Mesenchymal stem cell (in vitro differentiated cells and primary cell): ENCODE measurements at regions not wholly inside any gene's neighbourhood (a gene's known extent, or its start where the extent isn't known, plus 50 kb on each side); places are given as distances from the start of the nearest gene placed in this dataset.

Experiments used
- DNase-seq: peaks from one replicate; pipeline ENCODE4 v3.0.0-alpha.2; 2013
- H2AFZ ChIP-seq: one replicate; pipeline ENCODE4 v1.6.1; 2013; ENCODE audit warnings: low read depth, mild to moderate bottlenecking, control low read depth, inconsistent platforms, low read length, moderate library complexity
- H2AK5ac ChIP-seq: 2 replicates; pipeline ENCODE4 v1.6.1; 2013; ENCODE audit warnings: low read length, moderate library complexity, mild to moderate bottlenecking, inconsistent platforms; ENCODE audit not compliant: severe bottlenecking
- H2BK120ac ChIP-seq: one replicate; pipeline ENCODE4 v1.6.1; 2013; ENCODE audit warnings: low read depth, mild to moderate bottlenecking, inconsistent platforms, low read length, moderate library complexity
- H2BK12ac ChIP-seq, 2 experiments: one replicate each; pipeline ENCODE4 v1.6.1; 2013; ENCODE audit warnings: inconsistent platforms in 2 of 2, low read length in 2 of 2, mild to moderate bottlenecking in 2 of 2, moderate library complexity in 2 of 2, control low read depth in 1 of 2
- H2BK15ac ChIP-seq: one replicate; pipeline ENCODE4 v1.6.1; 2013; ENCODE audit warnings: mild to moderate bottlenecking, low read depth, inconsistent platforms; ENCODE audit not compliant: poor library complexity, severe bottlenecking
- H2BK5ac ChIP-seq: 2 replicates; pipeline ENCODE4 v1.6.1; 2013; ENCODE audit warnings: low read depth, mild to moderate bottlenecking, low read length, control low read depth, inconsistent platforms; ENCODE audit not compliant: poor library complexity, severe bottlenecking
- H3K14ac ChIP-seq, 2 experiments: one replicate each; pipeline ENCODE4 v1.6.1; 2013; ENCODE audit warnings: inconsistent platforms in 2 of 2, low read length in 2 of 2, control low read depth in 1 of 2, mild to moderate bottlenecking in 1 of 2, moderate library complexity in 1 of 2
- H3K18ac ChIP-seq, 2 experiments: one replicate each; pipeline ENCODE4 v1.6.1; 2013; ENCODE audit warnings: inconsistent platforms in 2 of 2, low read length in 2 of 2, control low read depth in 1 of 2, low read depth in 1 of 2, mild to moderate bottlenecking in 1 of 2
- H3K23ac ChIP-seq, 2 experiments: one replicate each; pipeline ENCODE4 v1.6.1; 2013; ENCODE audit warnings: inconsistent platforms in 2 of 2, low read length in 2 of 2, mild to moderate bottlenecking in 2 of 2, moderate library complexity in 2 of 2, control low read depth in 1 of 2
- H3K27ac ChIP-seq: 2 replicates; pipeline ENCODE4 v1.5.1; 2013; ENCODE audit warnings: mild to moderate bottlenecking, moderate library complexity, low read length, control low read depth, inconsistent platforms; ENCODE audit not compliant: poor library complexity, severe bottlenecking
- H3K27me3 ChIP-seq, 2 experiments: 2 replicates each; pipeline versions ENCODE4 v1.6.1 to v1.7.0; 2013; ENCODE audit warnings: low read length in 2 of 2, mild to moderate bottlenecking in 2 of 2, moderate library complexity in 2 of 2, control low read depth in 1 of 2, inconsistent platforms in 1 of 2; ENCODE audit not compliant: control insufficient read depth in 1 of 2, insufficient read depth in 1 of 2
- H3K36me3 ChIP-seq, 2 experiments: 2 replicates each; pipeline versions ENCODE4 v1.6.1 to v1.7.0; 2013; ENCODE audit warnings: low read length in 2 of 2, control low read depth in 1 of 2, inconsistent platforms in 1 of 2, low read depth in 1 of 2, mild to moderate bottlenecking in 1 of 2; ENCODE audit not compliant: insufficient read depth in 2 of 2, control insufficient read depth in 1 of 2
- H3K4ac ChIP-seq, 2 experiments: one replicate each; pipeline ENCODE4 v1.6.1; 2013; ENCODE audit warnings: inconsistent platforms in 2 of 2, low read length in 2 of 2, mild to moderate bottlenecking in 2 of 2, moderate library complexity in 2 of 2, control low read depth in 1 of 2, low read depth in 1 of 2
- H3K4me1 ChIP-seq: 2 replicates; pipeline ENCODE4 v1.6.1; 2013; ENCODE audit warnings: low read depth, low read length, control low read depth; ENCODE audit not compliant: control insufficient read depth, insufficient read depth
- H3K4me2 ChIP-seq: 2 replicates; pipeline ENCODE4 v1.6.1; 2013; ENCODE audit warnings: low read length, mild to moderate bottlenecking, inconsistent platforms; ENCODE audit not compliant: poor library complexity, severe bottlenecking
- H3K4me3 ChIP-seq, 2 experiments: 2 replicates each; pipeline versions ENCODE4 v1.5.1 to v1.7.0; 2013; ENCODE audit warnings: low read length in 2 of 2, mild to moderate bottlenecking in 2 of 2, control low read depth in 1 of 2, low read depth in 1 of 2; ENCODE audit not compliant: insufficient read depth in 1 of 2
- H3K79me1 ChIP-seq: replicated peaks from 2 replicates; pipeline ENCODE4 v1.6.1; 2013; ENCODE audit warnings: mild to moderate bottlenecking, control low read depth, low read length, inconsistent platforms; ENCODE audit not compliant: poor library complexity, severe bottlenecking
- H3K9ac ChIP-seq: 2 replicates; pipeline ENCODE4 v1.7.0; 2013; ENCODE audit warnings: mild to moderate bottlenecking, low read length, moderate library complexity
- H3K9me3 ChIP-seq: 2 replicates; pipeline ENCODE4 v1.7.0; 2013; ENCODE audit warnings: mild to moderate bottlenecking, low read length; ENCODE audit not compliant: control insufficient read depth
- H4K8ac ChIP-seq: one replicate; pipeline ENCODE4 v1.6.1; 2013; ENCODE audit warnings: inconsistent platforms, mild to moderate bottlenecking, low read length, moderate library complexity
- H4K91ac ChIP-seq: one replicate; pipeline ENCODE4 v1.6.1; 2013; ENCODE audit warnings: mild to moderate bottlenecking, low read length, inconsistent platforms
- WGBS: methylation state at CpG from one replicate; pipeline ENCODE4 v1.1.7; 2013; ENCODE audit warnings: mixed read lengths; 5-methylcytosine and 5-hydroxymethylcytosine counted together

DNA sequence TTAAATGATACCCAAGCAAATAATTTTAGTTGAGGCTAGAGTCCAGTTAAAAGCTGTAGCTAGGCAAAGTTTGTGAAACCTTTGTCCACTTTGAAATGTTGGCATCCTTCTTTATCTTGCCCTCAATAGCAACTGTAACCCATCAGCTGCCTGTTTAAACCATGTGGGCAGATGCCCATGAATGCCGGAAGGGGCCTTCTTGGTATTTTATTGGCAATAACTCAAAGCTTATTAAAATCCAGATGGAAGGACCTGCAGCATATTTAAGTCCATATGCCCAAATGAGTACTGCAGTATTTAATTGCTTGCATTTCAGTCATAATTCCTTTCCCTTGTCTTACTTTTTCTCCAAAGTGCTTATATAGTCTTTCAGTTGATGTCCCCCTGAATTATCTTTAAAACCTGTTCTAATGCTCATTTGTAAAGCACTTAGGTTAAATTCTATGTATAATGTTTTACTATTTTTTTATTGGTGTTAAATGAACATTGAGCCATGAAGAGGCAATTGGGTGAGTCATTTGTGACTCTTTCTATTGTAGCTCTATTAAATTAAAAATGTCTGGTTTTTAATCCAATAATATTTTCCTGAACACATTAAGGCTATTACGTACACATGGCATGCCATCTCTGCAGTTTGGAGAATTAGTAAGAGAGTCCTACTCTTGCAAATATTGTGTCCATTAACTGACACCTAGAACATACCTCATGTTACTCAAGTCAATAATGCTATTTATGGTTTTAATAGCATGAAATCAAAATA lies 225.3 kb downstream of the KCNJ2 start:
- Histone ChIP-seq H2BK120ac (no peak overlapping the region), H4K91ac (no peak overlapping the region), H2BK12ac (no peak overlapping the region), H3K9me3 (no peaks in the 10 kb centered on the region), H4K8ac (no peak overlapping the region), H3K79me1 (no peaks in the 10 kb centered on the region), H3K27ac (no peak overlapping the region), H2AK5ac (no peak overlapping the region), H3K9ac (no peak overlapping the region), H3K4me2 (no peak overlapping the region), H3K4me1 (no peaks in the 10 kb centered on the region), H2AFZ (no peak overlapping the region), H3K27me3 (no peaks in the 10 kb centered on the region), H3K14ac (no peak overlapping the region), H3K4me3 (no peak overlapping the region), H2BK15ac (no peak overlapping the region), H3K18ac (no peak overlapping the region), H3K23ac (no peak overlapping the region), H3K36me3 (no peaks in the 10 kb centered on the region), H3K4ac (no peak overlapping the region), H2BK5ac (no peak overlapping the region)
- 89% methylated on average over 1 of the region's 2 CpGs for WGBS
- DNase-seq: no peak

- no peak overlapping the region for H2BK15ac ChIP-seq
- H2BK12ac ChIP-seq: no peak overlapping the region
- peak overlapping the region in 1 of 2 experiments; percentile 54 for H3K18ac ChIP-seq
- H3K9me3 ChIP-seq: no peaks in the 10 kb centered on the region
- no peaks in the 10 kb centered on the region for H3K79me1 ChIP-seq
- peaks cover 2% of the 10 kb centered on the region for H3K4me1 ChIP-seq
- no peak overlapping the region for H4K91ac ChIP-seq
- H3K4me3 ChIP-seq: no peak overlapping the region
- H2BK120ac ChIP-seq: no peak overlapping the region
- H3K9ac ChIP-seq: peak overlapping the region; percentile 39
- H3K4ac ChIP-seq: no peak overlapping the region
- H3K4me2 ChIP-seq: no peak overlapping the region
- H2BK5ac ChIP-seq: no peak overlapping the region
- no peak overlapping the region for H2AK5ac ChIP-seq
- no peak overlapping the region for H2AFZ ChIP-seq
- peak overlapping the region; percentile 90 for H3K27ac ChIP-seq
- no peaks in the 10 kb centered on the region for H3K36me3 ChIP-seq
- H3K27me3 ChIP-seq: no peaks in the 10 kb centered on the region
- DNase-seq: peak; percentile 97
- no CpG with 5 or more reads among the region's 1 CpG for WGBS
- H4K8ac ChIP-seq: no peak overlapping the region
- no peak overlapping the region for H3K23ac ChIP-seq
- no peak overlapping the region for H3K14ac ChIP-seq
Measured at GRCh38 chr17:70405492-70406220, 236.3 kb downstream of the KCNJ2 start.

- H3K4me2 ChIP-seq: no peak overlapping the region
- H3K4me3 ChIP-seq: no peak overlapping the region
- H3K23ac ChIP-seq: no peak overlapping the region
- peak; percentile 60 for DNase-seq
- no peaks in the 10 kb centered on the region for H3K27me3 ChIP-seq
- 86% methylated on average over 3 of the region's 3 CpGs for WGBS
- H3K9ac ChIP-seq: no peak overlapping the region
- H3K14ac ChIP-seq: no peak overlapping the region
- H2BK120ac ChIP-seq: no peak overlapping the region
- H3K27ac ChIP-seq: no peak overlapping the region
- no peak overlapping the region for H2BK15ac ChIP-seq
- no peak overlapping the region for H4K8ac ChIP-seq
- H2BK5ac ChIP-seq: no peak overlapping the region
- no peak overlapping the region for H3K4ac ChIP-seq
- H3K9me3 ChIP-seq: no peaks in the 10 kb centered on the region
- H3K36me3 ChIP-seq: no peaks in the 10 kb centered on the region
- no peak overlapping the region for H2BK12ac ChIP-seq
- no peaks in the 10 kb centered on the region for H3K79me1 ChIP-seq
- peaks cover 2% of the 10 kb centered on the region for H3K4me1 ChIP-seq
- no peak overlapping the region for H2AFZ ChIP-seq
- no peak overlapping the region for H2AK5ac ChIP-seq
- no peak overlapping the region for H4K91ac ChIP-seq
- H3K18ac ChIP-seq: no peak overlapping the region
Measured at GRCh38 chr17:70407506-70407905, 238.2 kb downstream of the KCNJ2 start.

- Histone ChIP-seq H3K36me3 (no peaks in the 10 kb centered on the region), H3K9me3 (no peaks in the 10 kb centered on the region), H2BK12ac (no peak overlapping the region), H2BK5ac (no peak overlapping the region), H3K27me3 (no peaks in the 10 kb centered on the region), H3K4me3 (no peak overlapping the region), H3K27ac (no peak overlapping the region), H3K23ac (no peak overlapping the region), H3K14ac (no peak overlapping the region), H3K4ac (no peak overlapping the region), H2BK15ac (no peak overlapping the region), H3K4me2 (no peak overlapping the region), H3K9ac (no peak overlapping the region), H3K79me1 (no peaks in the 10 kb centered on the region), H4K8ac (no peak overlapping the region), H2BK120ac (no peak overlapping the region), H4K91ac (no peak overlapping the region), H2AK5ac (no peak overlapping the region), H3K18ac (no peak overlapping the region), H3K4me1 (peaks cover 2% of the 10 kb centered on the region), H2AFZ (no peak overlapping the region)
- no CpG with 5 or more reads among the region's 1 CpG for WGBS
- no peak for DNase-seq
Measured at GRCh38 chr17:70408768-70409167, 239.4 kb downstream of the KCNJ2 start.
